ENCODE measurements at regions not wholly inside any gene's neighbourhood (a gene's known extent, or its start where the extent isn't known, plus 50 kb on each side); places are given as distances from the start of the nearest gene placed in this dataset.
"Not testable (repeated sequence)": the region's sequence is repeated elsewhere in the genome, so short reads cannot be mapped to it uniquely, and the experiment has no call there.

- DNase-seq: no peak
Measured at GRCh38 chr14:97077253-97077653, 280.1 kb downstream of the VRK1 start.

GRCh38 chr14:97077687-97078086 lies 280.5 kb downstream of the VRK1 start:
- DNase-seq: no peak

- no peak for DNase-seq
Measured at GRCh38 chr14:97080991-97081390, 283.8 kb downstream of the VRK1 start.

DNA sequence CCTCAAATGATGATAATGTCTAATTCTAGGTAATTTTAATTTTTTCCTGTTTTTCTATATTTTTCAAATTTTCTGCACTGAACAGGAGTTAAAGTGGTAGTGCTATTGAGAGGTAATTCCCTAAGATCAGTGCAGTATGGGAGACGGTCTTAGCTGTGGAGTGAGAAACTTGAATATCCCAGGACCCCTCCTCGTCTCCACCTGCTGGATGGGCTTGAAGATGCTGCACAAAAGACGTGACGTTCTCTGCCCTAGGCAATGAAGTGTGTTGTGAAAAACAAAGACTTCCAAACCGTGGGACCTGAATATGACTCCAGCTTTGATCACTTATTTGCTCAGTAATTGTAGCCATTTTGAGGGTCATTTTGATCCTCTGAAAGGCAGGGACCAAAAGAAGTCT lies 298.1 kb downstream of the VRK1 start:
- DNase-seq: no peak

DNA sequence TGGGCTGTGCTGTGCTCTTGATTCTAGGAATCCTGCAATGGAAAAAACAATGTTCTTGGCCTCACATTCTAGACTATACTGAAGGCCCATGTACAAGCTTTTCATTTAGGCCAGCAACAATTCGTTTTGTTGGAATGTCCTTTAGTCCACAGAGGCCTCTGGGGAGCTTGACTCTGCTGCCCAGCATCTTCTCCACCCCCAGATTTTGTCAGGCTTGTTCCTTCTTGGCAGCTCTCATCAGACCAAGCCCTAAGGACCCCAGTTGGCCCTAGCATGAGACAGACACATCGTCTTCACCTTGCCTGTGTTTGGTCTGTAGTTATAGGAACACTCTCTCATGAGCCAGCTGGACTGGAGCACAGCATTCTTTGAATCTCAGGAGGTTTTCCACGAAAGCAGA lies 300.1 kb downstream of the VRK1 start:
- no peak for DNase-seq

- no peak for DNase-seq
Measured at GRCh38 chr14:97100306-97100705, 303.1 kb downstream of the VRK1 start.

GRCh38 chr14:97101561-97101960 lies 304.4 kb downstream of the VRK1 start:
- DNase-seq: no peak

GRCh38 chr14:97104029-97104428 lies 306.8 kb downstream of the VRK1 start:
- no peak for DNase-seq

DNA sequence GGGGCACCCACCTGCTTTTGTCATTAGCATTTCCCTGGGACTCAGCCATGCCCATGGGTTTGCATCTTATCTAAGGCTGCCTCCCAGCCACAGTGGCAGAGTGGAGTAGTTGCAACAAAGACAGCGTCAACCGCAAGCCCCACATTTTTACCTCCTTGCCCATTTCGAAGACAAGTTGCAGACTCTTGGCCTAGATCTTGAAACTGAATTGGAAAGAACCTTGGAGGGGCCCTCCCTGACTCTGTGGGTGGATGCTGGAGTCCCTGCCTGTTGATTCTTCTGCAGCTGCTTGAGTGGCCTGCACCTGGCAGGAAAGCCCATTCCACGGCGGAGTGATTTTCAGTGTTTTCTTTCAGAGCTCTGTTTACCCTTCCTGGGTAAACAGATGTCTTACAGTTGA lies 309.0 kb downstream of the VRK1 start:
- DNase-seq: no peak

DNA sequence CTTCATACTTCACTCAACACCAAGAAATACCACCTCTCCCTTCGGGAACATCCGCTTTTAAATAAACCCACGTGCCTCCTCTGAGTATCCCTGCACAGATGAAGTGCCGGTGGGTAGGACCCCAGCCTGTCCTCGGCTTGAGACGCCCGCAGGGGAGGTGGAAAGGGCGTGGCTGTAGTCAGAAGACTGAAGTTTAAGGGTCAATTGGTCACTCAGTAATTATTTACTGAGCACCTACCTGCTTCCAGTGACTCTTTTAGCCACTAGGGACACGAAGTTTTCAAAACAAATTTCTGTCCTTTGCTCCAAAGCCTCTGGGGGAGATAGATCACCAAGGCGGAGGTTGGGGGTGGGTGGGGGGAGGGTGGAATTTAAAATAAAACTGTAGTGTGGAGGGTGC lies 309.4 kb downstream of the VRK1 start:
- DNase-seq: no peak

DNA sequence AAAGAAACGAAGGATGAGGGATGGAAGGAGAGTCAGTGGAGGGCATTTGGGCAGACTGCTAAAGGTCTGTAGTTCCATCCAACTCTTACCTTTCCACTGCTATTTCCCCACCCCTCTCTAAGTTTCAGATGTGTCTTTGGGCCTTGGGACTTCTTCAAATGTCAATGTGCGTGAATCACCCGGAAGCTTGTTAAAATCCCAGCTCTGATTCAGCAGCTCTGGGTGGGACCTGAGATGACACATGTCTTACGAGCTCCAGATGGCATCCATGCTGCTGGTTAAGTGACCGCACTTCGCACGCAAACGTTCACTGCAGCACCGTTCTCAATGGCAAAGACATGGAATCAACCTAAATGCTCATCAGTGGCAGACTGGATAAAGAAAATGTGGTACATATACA lies 309.9 kb downstream of the VRK1 start:
- DNase-seq: no peak

DNA sequence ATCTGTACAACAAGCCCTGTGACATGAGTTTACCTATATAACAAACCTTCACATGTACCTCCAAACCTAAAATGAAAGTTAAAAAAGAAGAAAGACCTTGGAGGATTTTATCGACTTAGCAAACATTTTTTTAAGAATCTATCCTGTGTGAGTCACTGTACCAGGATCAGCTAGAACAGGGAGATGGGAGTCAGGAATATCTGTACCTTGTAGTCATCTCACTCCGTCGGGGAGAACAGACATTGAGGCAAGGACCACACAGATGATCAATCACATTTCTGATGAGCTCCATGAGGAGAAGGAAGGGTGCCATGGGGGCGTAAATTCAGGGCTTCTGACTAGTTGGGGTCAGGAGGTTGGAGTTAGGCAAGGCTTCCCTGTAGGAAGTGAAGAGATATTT lies 310.6 kb downstream of the VRK1 start:
- no peak for DNase-seq

- no peak for DNase-seq
Measured at GRCh38 chr14:97109234-97109633, 312.1 kb downstream of the VRK1 start.

DNA sequence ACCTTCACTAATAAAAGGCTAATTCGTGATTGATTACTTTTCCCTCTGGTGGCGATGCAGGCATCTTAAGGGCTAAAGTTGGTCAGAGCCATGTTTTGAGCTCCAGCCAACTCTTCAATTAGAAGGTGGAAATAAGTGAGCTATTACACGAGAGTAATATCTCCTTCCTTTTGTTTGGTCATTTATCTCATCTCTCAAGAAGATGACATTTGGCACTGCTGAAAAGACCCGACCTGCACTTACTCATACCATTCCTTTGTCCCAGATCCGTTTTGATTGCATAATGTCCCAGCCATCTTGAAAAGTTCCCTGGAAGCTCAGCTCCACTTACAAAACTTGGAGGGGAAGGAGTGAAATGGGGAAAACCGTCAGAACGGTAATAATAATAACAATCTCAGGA lies 316.2 kb downstream of the VRK1 start:
- DNase-seq: no peak

- no peak for DNase-seq
Measured at GRCh38 chr14:97116546-97116945, 319.4 kb downstream of the VRK1 start.

DNA sequence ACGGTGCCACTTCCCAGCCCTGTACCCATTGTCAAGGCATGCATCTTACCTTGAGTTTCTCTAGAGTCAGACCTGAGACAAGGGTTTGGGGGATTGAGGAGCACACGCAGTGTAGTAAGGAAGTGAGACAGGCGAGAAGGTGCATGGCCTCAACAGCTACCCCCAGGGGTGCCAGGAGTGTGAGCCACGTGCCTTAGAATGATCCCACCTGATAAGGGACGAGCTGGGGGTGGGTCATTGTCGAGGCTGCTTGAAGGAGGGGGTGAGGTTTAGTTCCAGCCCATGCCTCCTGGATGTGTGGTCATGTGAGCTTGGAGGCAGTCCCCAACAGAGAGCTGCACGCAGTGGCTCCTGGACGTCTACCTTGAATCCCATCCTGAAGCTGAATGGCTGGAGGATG lies 320.5 kb downstream of the VRK1 start:
- DNase-seq: no peak

- no peak for DNase-seq
Measured at GRCh38 chr14:97120204-97120603, 323.0 kb downstream of the VRK1 start.

DNA sequence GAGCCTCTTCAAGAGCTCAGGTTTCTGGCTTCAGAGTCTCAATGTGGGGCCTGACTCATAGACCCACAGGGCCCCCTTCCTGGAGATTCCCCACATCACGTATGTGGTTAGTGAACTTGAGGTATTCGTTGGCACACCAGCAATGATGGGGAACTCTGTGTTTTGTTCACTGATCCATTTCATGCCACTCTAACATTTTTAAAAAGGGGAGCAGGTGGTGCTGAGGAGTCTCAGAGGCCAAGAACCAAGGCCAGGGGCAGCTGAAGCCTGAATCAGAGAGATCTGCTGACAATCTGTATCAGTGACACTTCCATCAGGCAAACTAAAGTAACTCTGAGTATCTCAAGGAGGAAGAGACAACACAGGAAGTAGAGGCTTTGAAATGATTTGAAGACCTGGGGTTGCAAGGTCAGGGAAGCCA lies 323.4 kb downstream of the VRK1 start:
- DNase-seq: no peak

DNA sequence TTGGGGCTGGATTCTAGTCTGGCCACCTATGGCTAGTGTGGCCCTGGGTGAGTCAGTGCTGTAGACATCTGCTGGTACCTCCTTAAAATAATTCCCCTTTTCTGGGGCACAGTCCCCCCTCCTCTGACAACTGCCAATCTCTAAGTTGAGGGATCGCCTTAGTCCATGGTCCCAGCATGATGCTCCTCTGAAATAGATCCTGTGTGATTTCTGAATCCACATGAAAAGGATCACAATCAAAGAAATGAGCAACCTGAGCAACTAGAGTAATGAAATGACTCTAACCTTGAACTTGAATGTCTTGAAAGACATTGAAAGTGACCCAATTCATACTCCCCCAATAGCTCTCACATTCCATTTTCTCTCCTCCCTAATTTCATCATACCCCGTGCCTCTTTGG lies 332.5 kb downstream of the VRK1 start:
- DNase-seq: no peak

DNA sequence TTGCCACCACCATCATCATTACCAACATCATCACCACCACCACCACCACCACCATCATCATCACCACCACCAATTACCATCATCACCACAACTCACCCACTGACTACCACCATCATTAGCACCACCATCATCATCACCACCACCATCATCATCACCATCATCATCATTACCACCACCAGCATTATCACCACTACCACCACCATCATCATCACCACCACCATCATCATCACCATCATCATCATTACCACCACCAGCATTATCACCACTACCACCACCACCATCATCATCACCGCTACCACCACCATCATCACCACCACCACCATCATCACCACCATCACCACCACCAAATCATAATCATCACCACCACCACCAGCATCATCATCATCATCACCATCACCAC lies 338.7 kb downstream of the VRK1 start:
- DNase-seq: not testable (repeated sequence)

- no peak for DNase-seq
Measured at GRCh38 chr14:97137705-97138104, 340.5 kb downstream of the VRK1 start.

GRCh38 chr14:97138801-97139200 lies 341.6 kb downstream of the VRK1 start:
- DNase-seq: no peak

- no peak for DNase-seq
Measured at GRCh38 chr14:97143011-97143410, 345.8 kb downstream of the VRK1 start.

DNA sequence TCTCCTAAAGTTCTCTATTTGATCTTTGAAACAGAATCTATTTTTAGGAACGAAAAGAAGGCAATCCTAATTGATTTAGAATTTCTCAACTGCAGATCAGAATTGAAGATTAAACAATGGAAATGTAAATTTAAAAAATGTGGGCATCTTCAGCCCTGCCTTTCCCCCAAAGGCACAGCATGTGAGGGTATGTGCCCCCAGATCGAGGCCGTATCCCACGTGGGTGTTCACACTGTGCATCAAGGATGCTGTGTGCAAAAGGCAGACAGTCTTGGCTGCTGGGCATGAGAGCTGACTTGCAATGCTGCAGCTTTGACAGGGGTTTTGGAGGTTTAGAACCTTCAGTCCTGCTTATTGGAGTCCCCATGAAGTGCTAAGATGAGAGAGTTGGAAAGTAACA lies 346.3 kb downstream of the VRK1 start:
- no peak for DNase-seq

DNA sequence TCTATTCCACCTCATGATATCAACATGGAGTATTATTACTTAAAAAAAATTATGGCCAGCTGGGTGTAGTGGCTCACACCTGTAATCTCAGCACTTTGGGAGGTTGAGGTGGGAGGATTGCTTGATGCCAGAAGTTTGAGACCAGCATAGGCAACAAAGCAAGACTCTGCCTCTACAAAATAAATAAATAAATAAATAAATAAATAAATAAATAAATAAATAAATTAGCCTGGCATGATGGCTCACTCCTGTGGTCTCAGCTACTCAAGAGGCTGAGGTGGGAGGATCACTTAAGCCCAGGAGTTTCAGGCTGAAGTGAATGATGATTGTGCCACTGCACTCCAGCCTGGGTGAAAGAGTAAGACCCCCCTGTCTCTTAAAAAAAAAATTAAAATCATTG lies 350.8 kb downstream of the VRK1 start:
- not testable (repeated sequence) for DNase-seq

GRCh38 chr14:97149775-97150174 lies 352.6 kb downstream of the VRK1 start:
- no peak for DNase-seq
